8988T (cell line): ENCODE measurements at regions not wholly inside any gene's neighbourhood (a gene's known extent, or its start where the extent isn't known, plus 50 kb on each side); places are given as distances from the start of the nearest gene placed in this dataset.

ENCODE experiments used
- DNase-seq: peaks from one replicate; pipeline ENCODE4 v3.0.0; 2011

DNA sequence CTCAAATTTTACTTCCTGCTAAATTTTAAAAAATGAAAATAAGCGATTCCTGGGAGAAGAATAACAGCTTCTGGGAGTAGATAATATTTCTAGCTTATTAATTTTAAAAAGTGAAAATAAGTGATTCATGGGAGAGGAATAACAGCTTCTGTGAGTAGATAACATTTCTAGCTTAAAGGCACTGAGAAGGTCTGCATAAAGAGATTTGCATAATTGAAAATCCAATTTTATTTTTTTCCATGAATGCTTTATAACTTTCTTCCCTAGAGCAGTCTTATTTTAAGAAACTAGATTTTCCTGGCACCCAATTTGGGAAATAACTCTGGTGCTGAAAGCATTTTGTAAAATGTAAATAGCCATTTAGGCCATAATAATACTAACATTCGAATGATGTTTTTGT lies 65.9 kb upstream of the ASTN2 start:
- DNase-seq: no peak

GRCh38 chr9:117480253-117480652 lies 65.4 kb upstream of the ASTN2 start:
- DNase-seq: no peak

- no peak for DNase-seq
These were observed 58.4 kb upstream of the ASTN2 start for GRCh38 chr9:117473293-117473692.

DNA sequence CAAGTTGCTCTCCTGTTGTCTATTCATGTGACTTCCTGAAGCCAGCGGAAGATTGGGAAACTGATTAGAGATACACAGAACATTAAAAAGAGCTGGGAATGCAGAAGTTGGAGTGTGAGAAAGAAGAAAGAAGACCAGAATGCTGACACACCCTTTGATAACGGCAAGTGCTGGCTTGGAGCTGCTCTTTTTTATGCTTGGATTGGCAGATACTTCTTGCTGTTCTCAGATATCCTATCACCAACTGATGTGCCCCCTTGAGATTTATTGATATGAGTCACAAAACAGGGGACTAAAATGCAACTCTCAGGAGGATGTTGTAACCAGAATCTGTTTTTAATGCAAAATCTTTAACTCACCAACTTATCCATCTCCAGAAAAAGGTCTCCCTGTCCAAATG lies 56.0 kb upstream of the ASTN2 start:
- DNase-seq: no peak

GRCh38 chr9:117470455-117470854 lies 55.6 kb upstream of the ASTN2 start:
- DNase-seq: no peak

DNA sequence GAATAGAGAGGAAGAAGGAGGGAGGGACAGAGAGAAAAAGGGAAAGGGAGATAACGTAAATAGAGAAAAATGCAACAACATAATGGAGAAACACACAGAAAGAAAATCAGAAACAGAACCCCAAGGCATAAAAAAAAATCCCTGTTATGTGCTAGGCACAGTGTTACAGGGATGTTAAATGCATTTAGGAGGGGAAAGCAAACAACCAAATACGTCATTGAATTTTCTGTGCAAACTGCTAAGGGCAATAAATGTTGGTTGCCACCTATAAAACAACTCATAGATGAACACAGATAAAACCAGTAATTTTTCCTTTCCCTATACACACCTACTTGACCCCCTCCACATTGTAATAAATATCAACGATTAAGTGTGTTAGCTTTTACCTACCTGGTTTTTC lies 51.3 kb upstream of the ASTN2 start:
- DNase-seq: no peak

GRCh38 chr9:117465706-117466105 lies 50.8 kb upstream of the ASTN2 start:
- DNase-seq: no peak

GRCh38 chr9:117464941-117465616 lies 50.2 kb upstream of the ASTN2 start:
- no peak for DNase-seq
